Esophagus muscularis mucosa (tissue), 3 donors: ENCODE measurements at regions not wholly inside any gene's neighbourhood (a gene's known extent, or its start where the extent isn't known, plus 50 kb on each side); places are given as distances from the start of the nearest gene placed in this dataset.

Experiments used
- CTCF ChIP-seq, 3 experiments: fragments of 200-600 bp in 2 of 3; fragments of 450-650 bp in 1 of 3; sonication (generic) in 2 of 3; IDR thresholded peaks; one replicate each; pipeline ENCODE4 v1.5.1; 2017 to 2019; ENCODE audit warnings: antibody characterized with exemption in 3 of 3, mild to moderate bottlenecking in 2 of 3, moderate library complexity in 1 of 3
- POLR2A ChIP-seq: fragments of 450-650 bp; IDR thresholded peaks from one replicate; pipeline ENCODE4 v1.6.1; 2017; ENCODE audit warnings: antibody characterized with exemption, moderate library complexity, mild to moderate bottlenecking, low read depth

- TF ChIP-seq CTCF (IDR thresholded peaks at IDR 0.05) (no peak), POLR2A (no peak)
These were observed 84.5 kb downstream of the POU3F3 start for GRCh38 chr2:104938231-104938941.
